HepG2 (cell line): ENCODE measurements at regions not wholly inside any gene's neighbourhood (a gene's known extent, or its start where the extent isn't known, plus 50 kb on each side); places are given as distances from the start of the nearest gene placed in this dataset.

Experiments
- ATAC-seq: fragments of 200-7000 bp; cut with Tn5 transposase; 3 replicates; pipeline ENCODE4 v1.9.1; 2020; ENCODE audit warnings: mild to moderate bottlenecking, moderate library complexity
- BruUV-seq: library from RNA; stranded (reverse); fragments of 400-500 nt; replicated peaks from 2 replicates; lab custom pipeline; 2021; lab: Mats Ljungman, UMichigan
- CTCF ChIA-PET: fragments of 300-600 bp; formaldehyde crosslinking; extraction: SDS; loops from one replicate; lab custom pipeline; 2021; ENCODE audit warnings: low total read pairs, inconsistent platforms, low intra/inter-chr PET ratio; lab: Yijun Ruan, JAX
- POLR2A ChIA-PET: fragments of 350-600 bp; sonication (Branson Sonifier 250); formaldehyde crosslinking; loops from one replicate; lab custom pipeline; 2020; ENCODE audit warnings: antibody characterized with exemption, inconsistent platforms; lab: Yijun Ruan, JAX
- DNase-seq: peaks from one replicate; pipeline ENCODE4 v3.0.0-alpha.2; 2015; ENCODE audit warnings: low spot score
- FAIRE-seq: peaks from 3 replicates; lab custom pipeline; 2011; peaks lifted over from hg19 to GRCh38; lab: Jason Lieb, UNC
- H2AFZ ChIP-seq: one replicate; pipeline ENCODE4 v1.6.1; 2011; ENCODE audit warnings: low read length, inconsistent platforms
- H3K27ac ChIP-seq: fragments of 300-600 bp; 3 replicates; pipeline ENCODE4 v1.8.0; 2011; ENCODE audit warnings: mixed run types, mild to moderate bottlenecking, mixed read lengths, low read length, inconsistent platforms; ENCODE audit not compliant: insufficient read depth; ENCODE audit errors: extremely low read length
- H3K27me3 ChIP-seq, 2 experiments: fragments of 200-600 bp in 1 of 2; 2 replicates in 1 of 2; 3 replicates in 1 of 2; pipeline versions ENCODE4 v1.6.0 to v1.8.0; 2011; ENCODE audit warnings: low read length in 2 of 2, mild to moderate bottlenecking in 2 of 2, moderate library complexity in 2 of 2, inconsistent platforms in 1 of 2; ENCODE audit not compliant: insufficient read depth in 2 of 2, control insufficient read depth in 1 of 2
- H3K36me3 ChIP-seq, 2 experiments: fragments of 200-600 bp in 1 of 2; replicated peaks in 1 of 2; 2 replicates in 1 of 2; 3 replicates in 1 of 2; pipeline versions ENCODE4 v1.5.1 to v1.8.0; 2011; ENCODE audit warnings: low read length in 2 of 2, inconsistent platforms in 1 of 2; ENCODE audit not compliant: insufficient read depth in 2 of 2, control insufficient read depth in 1 of 2
- H3K4me1 ChIP-seq: 2 replicates; pipeline ENCODE4 v1.5.1; 2012; ENCODE audit warnings: low read length, inconsistent platforms; ENCODE audit not compliant: insufficient read depth
- H3K4me2 ChIP-seq: 2 replicates; pipeline ENCODE4 v1.6.0; 2011; ENCODE audit warnings: low read depth, low read length, inconsistent platforms
- H3K4me3 ChIP-seq, 3 experiments: fragments of 200-600 bp in 1 of 3; sonication (generic), shearing (Covaris generic) in 1 of 3; replicated peaks in 1 of 3; 2 replicates each; pipeline ENCODE4 v1.5.1; 2011 to 2016; ENCODE audit warnings: low read length in 3 of 3, inconsistent platforms in 2 of 3, low read depth in 2 of 3, mild to moderate bottlenecking in 2 of 3, control low read depth in 1 of 3, mixed read lengths in 1 of 3; ENCODE audit not compliant: insufficient read depth in 1 of 3
- H3K79me2 ChIP-seq: one replicate; pipeline ENCODE4 v1.6.1; 2011; ENCODE audit warnings: low read length, inconsistent platforms; ENCODE audit not compliant: insufficient read depth
- H3K9ac ChIP-seq: 2 replicates; pipeline ENCODE4 v1.6.0; 2011; ENCODE audit warnings: mild to moderate bottlenecking, low read depth, low read length, inconsistent platforms; ENCODE audit not compliant: insufficient read depth
- H3K9me3 ChIP-seq: 2 replicates; pipeline ENCODE4 v1.5.1; 2012; ENCODE audit warnings: mild to moderate bottlenecking, low read length
- H4K20me1 ChIP-seq: 2 replicates; pipeline ENCODE4 v1.6.0; 2011; ENCODE audit warnings: inconsistent platforms, mild to moderate bottlenecking, low read length, moderate library complexity; ENCODE audit not compliant: insufficient read depth
- AGO2 ChIP-seq: fragments of 200-400 bp; formaldehyde crosslinking; optimal IDR thresholded peaks from 2 replicates; pipeline ENCODE3; 2017; ENCODE audit warnings: mild to moderate bottlenecking, low read depth, low read length, moderate library complexity
- ATF3 ChIP-seq: sonication (generic); formaldehyde crosslinking; IDR thresholded peaks from 2 replicates; pipeline ENCODE4 v1.4.0; 2020; ENCODE audit warnings: missing genetic modification reagents
- CAMTA2 ChIP-seq: sonication (generic); formaldehyde crosslinking; IDR thresholded peaks from 2 replicates; pipeline ENCODE4 v1.4.0; 2020; ENCODE audit warnings: mild to moderate bottlenecking, missing genetic modification reagents, borderline replicate concordance
- CSRNP1 ChIP-seq: sonication (generic); formaldehyde crosslinking; IDR thresholded peaks from 2 replicates; pipeline ENCODE4 v1.8.1; 2023; ENCODE audit warnings: mild to moderate bottlenecking, missing genetic modification reagents
- EP300 ChIP-seq, 3 experiments: sonication (generic) in 1 of 3; formaldehyde crosslinking in 1 of 3; IDR thresholded peaks; 2 replicates each; pipeline versions ENCODE4 v1.5.1 to v1.6.1; 2011 to 2020; ENCODE audit warnings: low read depth in 2 of 3, low read length in 2 of 3, borderline replicate concordance in 1 of 3, improper control_type of control experiment in 1 of 3, mild to moderate bottlenecking in 1 of 3, missing genetic modification reagents in 1 of 3, moderate library complexity in 1 of 3
- FOXK2 ChIP-seq: fragments of 450-650 bp; IDR thresholded peaks from 2 replicates; pipeline ENCODE4 v1.6.1; 2016
- TEAD3 ChIP-seq: optimal IDR thresholded peaks from 2 replicates; pipeline ENCODE3; 2016; ENCODE audit warnings: borderline replicate concordance
- ZNF264 ChIP-seq: sonication (generic); formaldehyde crosslinking; IDR thresholded peaks from 2 replicates; pipeline ENCODE4 v1.4.0; 2020; ENCODE audit warnings: missing genetic modification reagents
- ZNF546 ChIP-seq: sonication (generic); formaldehyde crosslinking; conservative IDR thresholded peaks from 2 replicates; pipeline ENCODE4 v1.8.1; 2023; ENCODE audit warnings: mild to moderate bottlenecking, missing genetic modification reagents
- WGBS: methylation state at CpG from one replicate; pipeline ENCODE4 v1.1.6; 2017; ENCODE audit warnings: low lambda C conversion rate; 5-methylcytosine and 5-hydroxymethylcytosine counted together
- in situ Hi-C: cut with HindIII; loops from 2 replicates; pipeline ENCODE4 v1.10.0; 2017; ENCODE audit warnings: low pct_unique_long_range_greater_than_20kb; ENCODE audit not compliant: extremely low pct_ligation_motif_present
- intact Hi-C: fragments of 100-400 bp; cut with micrococcal nuclease; formaldehyde crosslinking; loops from one replicate; pipeline ENCODE4 v1.10.0; 2022; ENCODE audit not compliant: unreplicated experiment
- TF ChIP-seq, protein P1 (sequence below): sonication (generic); formaldehyde crosslinking; IDR thresholded peaks from 2 replicates; pipeline ENCODE4 v1.4.0; 2020; ENCODE audit warnings: mild to moderate bottlenecking, missing genetic modification reagents
- TF ChIP-seq, protein P2 (sequence below): sonication (generic); formaldehyde crosslinking; IDR thresholded peaks from 2 replicates; pipeline ENCODE4 v1.5.0; 2020; ENCODE audit warnings: missing genetic modification reagents
- TF ChIP-seq, protein P3 (sequence below), 2 experiments: fragments of 450-650 bp in 1 of 2; sonication (generic) in 1 of 2; formaldehyde crosslinking; IDR thresholded peaks; 2 replicates each; pipeline versions ENCODE4 v1.5.0 to v1.8.0; 2020 to 2022; ENCODE audit warnings: mild to moderate bottlenecking in 1 of 2, missing genetic modification reagents in 1 of 2
- TF ChIP-seq, protein P4 (sequence below): sonication (generic); formaldehyde crosslinking; IDR thresholded peaks from 2 replicates; pipeline ENCODE4 v1.4.0; 2020; ENCODE audit warnings: missing genetic modification reagents, low read depth, mild to moderate bottlenecking, borderline replicate concordance

DNA sequence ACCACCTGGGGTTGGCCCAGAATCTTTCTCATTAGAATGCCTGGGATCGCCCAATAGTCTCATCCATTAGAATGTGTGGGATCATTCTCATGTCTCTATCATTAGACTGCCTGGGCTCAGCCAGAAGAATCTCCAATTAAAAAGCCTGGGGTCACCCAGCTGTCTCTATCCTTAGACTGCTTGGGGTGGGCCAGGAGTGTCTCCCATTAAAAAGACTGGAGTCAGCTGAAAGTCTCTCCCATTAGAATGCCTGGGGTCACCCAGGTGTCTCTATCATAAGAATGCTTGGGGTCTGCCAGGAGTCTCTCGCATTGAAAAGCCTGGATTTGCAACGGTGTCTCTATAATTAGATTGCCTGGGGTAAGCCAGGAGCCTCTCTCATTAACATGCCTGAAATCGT is 2225.7 kb downstream of the TP53TG3F start:
- Histone ChIP-seq H3K9ac (no peak overlapping the region), H2AFZ (no peak overlapping the region), H3K4me1 (no peaks in the 10 kb centered on the region), H4K20me1 (no peaks in the 10 kb centered on the region), H3K36me3 (no peaks in the 10 kb centered on the region), H3K79me2 (no peaks in the 10 kb centered on the region), H3K9me3 (peaks cover 100% of the 10 kb centered on the region), H3K4me2 (no peak overlapping the region), H3K27me3 (no peaks in the 10 kb centered on the region), H3K4me3 (no peak overlapping the region), H3K27ac (no peak overlapping the region)
- no peak for DNase-seq
- intact Hi-C loops = no loop called here
- no TSS peak for BruUV-seq
- ChIA-PET CTCF (no interaction called here), POLR2A (no interaction called here)
- WGBS = 6% methylated on average over 4 of the region's 4 CpGs
- in situ Hi-C loops = loop anchor here (25.0 kb wide), 1 partner anchor 102 kb away; no protein-coding TSS in a partner anchor
- ATAC-seq = no peak
- no peak for FAIRE-seq
- TF ChIP-seq ZNF546 (no peak), ATF3 (no peak), CSRNP1 (CRISPR knock-in tag) (no peak), CAMTA2 (no peak), ZNF264 (CRISPR knock-in tag) (no peak), AGO2 (no peak), TEAD3 (no peak), EP300 (IDR thresholded peaks at IDR 0.05; ENCODE audit: low read depth in 2 of 2, low read length in 2 of 2) (no peak), EP300 (CRISPR knock-in tag; IDR thresholded peaks at IDR 0.05; ENCODE audit: borderline replicate concordance) (no peak), FOXK2 (no peak)
- TF ChIP-seq, protein P1, sequence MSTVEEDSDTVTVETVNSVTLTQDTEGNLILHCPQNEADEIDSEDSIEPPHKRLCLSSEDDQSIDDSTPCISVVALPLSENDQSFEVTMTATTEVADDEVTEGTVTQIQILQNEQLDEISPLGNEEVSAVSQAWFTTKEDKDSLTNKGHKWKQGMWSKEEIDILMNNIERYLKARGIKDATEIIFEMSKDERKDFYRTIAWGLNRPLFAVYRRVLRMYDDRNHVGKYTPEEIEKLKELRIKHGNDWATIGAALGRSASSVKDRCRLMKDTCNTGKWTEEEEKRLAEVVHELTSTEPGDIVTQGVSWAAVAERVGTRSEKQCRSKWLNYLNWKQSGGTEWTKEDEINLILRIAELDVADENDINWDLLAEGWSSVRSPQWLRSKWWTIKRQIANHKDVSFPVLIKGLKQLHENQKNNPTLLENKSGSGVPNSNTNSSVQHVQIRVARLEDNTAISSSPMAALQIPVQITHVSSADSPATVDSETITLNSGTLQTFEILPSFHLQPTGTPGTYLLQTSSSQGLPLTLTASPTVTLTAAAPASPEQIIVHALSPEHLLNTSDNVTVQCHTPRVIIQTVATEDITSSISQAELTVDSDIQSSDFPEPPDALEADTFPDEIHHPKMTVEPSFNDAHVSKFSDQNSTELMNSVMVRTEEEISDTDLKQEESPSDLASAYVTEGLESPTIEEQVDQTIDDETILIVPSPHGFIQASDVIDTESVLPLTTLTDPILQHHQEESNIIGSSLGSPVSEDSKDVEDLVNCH = no peak
- TF ChIP-seq, protein P2, sequence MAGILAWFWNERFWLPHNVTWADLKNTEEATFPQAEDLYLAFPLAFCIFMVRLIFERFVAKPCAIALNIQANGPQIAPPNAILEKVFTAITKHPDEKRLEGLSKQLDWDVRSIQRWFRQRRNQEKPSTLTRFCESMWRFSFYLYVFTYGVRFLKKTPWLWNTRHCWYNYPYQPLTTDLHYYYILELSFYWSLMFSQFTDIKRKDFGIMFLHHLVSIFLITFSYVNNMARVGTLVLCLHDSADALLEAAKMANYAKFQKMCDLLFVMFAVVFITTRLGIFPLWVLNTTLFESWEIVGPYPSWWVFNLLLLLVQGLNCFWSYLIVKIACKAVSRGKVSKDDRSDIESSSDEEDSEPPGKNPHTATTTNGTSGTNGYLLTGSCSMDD (CRISPR knock-in tag) = no peak
- TF ChIP-seq, protein P3, sequence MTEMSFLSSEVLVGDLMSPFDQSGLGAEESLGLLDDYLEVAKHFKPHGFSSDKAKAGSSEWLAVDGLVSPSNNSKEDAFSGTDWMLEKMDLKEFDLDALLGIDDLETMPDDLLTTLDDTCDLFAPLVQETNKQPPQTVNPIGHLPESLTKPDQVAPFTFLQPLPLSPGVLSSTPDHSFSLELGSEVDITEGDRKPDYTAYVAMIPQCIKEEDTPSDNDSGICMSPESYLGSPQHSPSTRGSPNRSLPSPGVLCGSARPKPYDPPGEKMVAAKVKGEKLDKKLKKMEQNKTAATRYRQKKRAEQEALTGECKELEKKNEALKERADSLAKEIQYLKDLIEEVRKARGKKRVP (CRISPR knock-in tag; IDR thresholded peaks at IDR 0.05) = no peak
- TF ChIP-seq, protein P4, sequence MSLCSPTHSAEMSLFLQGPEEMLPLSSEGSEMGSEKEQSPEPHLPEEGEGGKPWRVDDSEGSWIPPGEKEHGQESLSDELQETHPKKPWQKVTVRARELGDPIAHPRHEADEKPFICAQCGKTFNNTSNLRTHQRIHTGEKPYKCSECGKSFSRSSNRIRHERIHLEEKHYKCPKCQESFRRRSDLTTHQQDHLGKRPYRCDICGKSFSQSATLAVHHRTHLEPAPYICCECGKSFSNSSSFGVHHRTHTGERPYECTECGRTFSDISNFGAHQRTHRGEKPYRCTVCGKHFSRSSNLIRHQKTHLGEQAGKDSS (CRISPR knock-in tag) = no peak
- TF ChIP-seq, all 625 proteins: peak for 0
